ENCODE measurements at regions not wholly inside any gene's neighbourhood (a gene's known extent, or its start where the extent isn't known, plus 50 kb on each side); places are given as distances from the start of the nearest gene placed in this dataset.
A peak's percentile ranks its signal among the peaks of the same experiment; 100 is the strongest.
"Not testable (repeated sequence)": the region's sequence is repeated elsewhere in the genome, so short reads cannot be mapped to it uniquely, and the experiment has no call there.

DNA sequence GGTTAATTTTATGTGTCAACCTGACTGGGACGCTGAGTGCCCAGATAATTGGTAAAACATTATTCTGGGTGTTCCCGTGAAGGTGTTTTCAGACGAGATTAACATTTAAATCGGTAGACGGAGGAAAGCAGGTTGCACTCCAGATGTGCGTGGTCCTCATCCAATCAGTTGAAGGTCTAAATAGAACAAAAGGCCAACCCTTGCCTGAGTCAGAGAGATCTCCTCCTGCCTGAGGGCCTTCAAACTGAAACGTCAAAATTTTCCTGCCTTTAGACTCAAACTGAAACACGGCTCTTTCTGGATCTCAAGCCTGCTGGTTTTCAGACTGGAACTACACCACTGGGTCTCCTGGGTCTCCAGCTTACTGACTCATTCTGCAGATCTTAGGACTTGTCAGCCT lies 70.9 kb downstream of the NPIPA5 start:
- H3K4me1 ChIP-seq (replicated peaks in 1 of 2; ENCODE audit: control insufficient read depth in 2 of 2, insufficient read depth in 2 of 2, low read length in 2 of 2); ATAC-seq; POLR2A ChIA-PET; DNase-seq (ENCODE audit: extremely low read depth in 1 of 4, low spot score in 3 of 4); H3K4me3 ChIP-seq; H3K27me3 ChIP-seq (ENCODE audit: control insufficient read depth in 2 of 2, insufficient read depth in 2 of 2, low read length in 2 of 2); H4K20me1 ChIP-seq (replicated peaks; ENCODE audit: control insufficient read depth, insufficient read depth, low read length); CTCF ChIA-PET (ENCODE audit: low intra/inter-chr PET ratio); H2AFZ ChIP-seq (ENCODE audit: low read depth, low read length); H3K27ac ChIP-seq (ENCODE audit: extremely low read depth, low read depth, low read length); intact Hi-C loops (cut with micrococcal nuclease); H3K4me2 ChIP-seq (ENCODE audit: insufficient read depth, low read length); in situ Hi-C loops (cut with MboI); H3K79me2 ChIP-seq (ENCODE audit: control insufficient read depth, insufficient read depth, low read length); H3K9ac ChIP-seq (ENCODE audit: insufficient read depth in 1 of 2, low read depth in 2 of 2, low read length in 2 of 2); H3K9me1 ChIP-seq (ENCODE audit: control insufficient read depth, insufficient read depth, low read length); FAIRE-seq; H3K9me3 ChIP-seq (replicated peaks; ENCODE audit: control insufficient read depth, insufficient read depth, low read depth, low read length); H3K36me3 ChIP-seq (ENCODE audit: control insufficient read depth, insufficient read depth, low read length); BruUV-seq (replicated peaks): not testable (repeated sequence)
- 3% methylated on average over 6 of the region's 8 CpGs for WGBS (ENCODE audit: insufficient coverage, low coverage, missing lambda C conversion rate)

DNA sequence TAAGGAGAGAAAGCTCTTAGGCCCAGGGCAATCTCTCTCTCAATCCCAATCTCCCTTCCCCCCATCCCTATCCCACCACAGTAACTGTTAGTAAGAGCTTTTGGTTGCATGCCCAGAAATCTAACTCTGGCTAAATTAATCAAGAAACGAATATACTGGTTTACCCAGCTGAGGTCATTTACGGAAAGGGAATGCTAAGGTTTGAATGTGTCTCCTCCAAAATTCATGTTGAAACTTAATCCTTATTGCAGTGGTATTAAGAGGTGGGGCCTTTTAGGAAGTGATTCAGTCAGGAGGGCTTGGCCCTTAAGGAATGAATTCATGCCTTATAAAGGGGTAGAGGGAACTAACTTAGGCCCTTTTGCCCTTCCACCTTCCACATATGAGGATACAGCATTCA lies 72.2 kb downstream of the NPIPA5 start:
- not testable (repeated sequence) for ATAC-seq

DNA sequence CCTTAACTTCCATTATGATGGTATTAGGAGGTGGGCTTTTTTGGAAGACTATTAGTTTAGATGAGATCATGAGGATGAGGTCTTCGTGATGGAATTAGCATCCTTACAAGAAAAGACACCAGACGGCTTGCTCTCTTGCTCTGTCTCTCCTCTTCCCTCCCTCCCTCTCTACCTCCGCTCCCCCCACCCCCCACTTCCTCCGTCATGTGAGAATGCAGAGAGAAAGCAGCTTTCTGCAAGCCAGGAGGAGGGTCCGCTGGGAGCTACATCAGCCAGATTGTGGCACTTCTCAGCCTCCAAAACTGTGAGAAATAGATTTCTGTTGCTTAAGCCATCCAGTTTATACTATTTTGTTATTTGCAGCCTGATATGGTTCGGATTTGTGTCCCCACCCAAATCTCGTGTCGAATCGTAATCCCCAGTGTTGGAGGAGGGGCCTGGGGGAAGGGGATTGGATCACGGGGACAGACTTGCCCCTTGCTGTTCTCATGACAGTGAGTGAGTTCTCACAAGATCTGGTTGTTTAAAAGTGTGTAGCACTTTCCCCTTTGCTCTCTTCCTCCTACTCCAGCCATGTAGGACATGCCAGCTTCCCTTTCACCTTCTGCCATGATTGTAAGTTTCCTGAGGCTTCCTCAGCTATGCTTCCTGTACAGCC lies 74.3 kb downstream of the NPIPA5 start:
- in situ Hi-C loops (cut with MboI), result loop anchor here (5.0 kb wide), 1 partner anchor 1149 kb away; no protein-coding TSS in a partner anchor

More for the DNA sequence above, 72.2 kb downstream of the NPIPA5 start:
- FAIRE-seq; DNase-seq (ENCODE audit: extremely low read depth in 1 of 4, low spot score in 3 of 4); in situ Hi-C loops (cut with MboI); H3K4me2 ChIP-seq (ENCODE audit: insufficient read depth, low read length); H3K9me3 ChIP-seq (replicated peaks; ENCODE audit: control insufficient read depth, insufficient read depth, low read depth, low read length); BruUV-seq (replicated peaks); intact Hi-C loops (cut with micrococcal nuclease); H3K79me2 ChIP-seq (ENCODE audit: control insufficient read depth, insufficient read depth, low read length); H3K4me3 ChIP-seq; H3K36me3 ChIP-seq (ENCODE audit: control insufficient read depth, insufficient read depth, low read length); H3K4me1 ChIP-seq (replicated peaks in 1 of 2; ENCODE audit: control insufficient read depth in 2 of 2, insufficient read depth in 2 of 2, low read length in 2 of 2); H3K9me1 ChIP-seq (ENCODE audit: control insufficient read depth, insufficient read depth, low read length); CTCF ChIA-PET (ENCODE audit: low intra/inter-chr PET ratio); H4K20me1 ChIP-seq (replicated peaks; ENCODE audit: control insufficient read depth, insufficient read depth, low read length); H3K27me3 ChIP-seq (ENCODE audit: control insufficient read depth in 2 of 2, insufficient read depth in 2 of 2, low read length in 2 of 2); H3K27ac ChIP-seq (ENCODE audit: extremely low read depth, low read depth, low read length); POLR2A ChIA-PET; H3K9ac ChIP-seq (ENCODE audit: insufficient read depth in 1 of 2, low read depth in 2 of 2, low read length in 2 of 2); H2AFZ ChIP-seq (ENCODE audit: low read depth, low read length): not testable (repeated sequence)
- 25% methylated on average over 2 of the region's 2 CpGs for whole genome bisulfite sequencing (ENCODE audit: insufficient coverage, low coverage, missing lambda C conversion rate)

DNA sequence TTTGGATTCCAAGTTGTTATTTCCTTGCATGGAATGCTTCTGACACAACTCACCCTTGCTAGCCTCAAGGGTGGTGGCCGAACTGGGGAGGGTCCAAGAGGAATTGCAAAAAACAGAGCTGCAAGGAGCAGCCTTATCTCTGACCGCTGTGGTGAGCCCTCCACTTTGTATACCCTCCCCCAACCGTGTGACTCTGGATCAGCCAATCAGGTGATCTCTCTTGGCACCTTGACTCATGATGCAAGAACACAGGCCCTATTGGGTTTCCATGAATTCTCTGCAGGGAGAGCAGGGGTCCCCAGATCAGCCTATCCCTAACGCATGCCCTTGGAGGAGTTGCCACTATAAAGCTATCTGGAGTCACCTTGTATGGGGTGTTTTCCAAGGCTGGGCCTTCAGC lies 81.0 kb downstream of the NPIPA5 start:
- H3K4me1 ChIP-seq (replicated peaks in 1 of 2; ENCODE audit: control insufficient read depth in 2 of 2, insufficient read depth in 2 of 2, low read length in 2 of 2); H4K20me1 ChIP-seq (replicated peaks; ENCODE audit: control insufficient read depth, insufficient read depth, low read length); DNase-seq (ENCODE audit: extremely low read depth in 1 of 4, low spot score in 3 of 4); H3K4me2 ChIP-seq (ENCODE audit: insufficient read depth, low read length); H3K36me3 ChIP-seq (ENCODE audit: control insufficient read depth, insufficient read depth, low read length); H3K9me3 ChIP-seq (replicated peaks; ENCODE audit: control insufficient read depth, insufficient read depth, low read depth, low read length); H3K9me1 ChIP-seq (ENCODE audit: control insufficient read depth, insufficient read depth, low read length); POLR2A ChIA-PET; H3K4me3 ChIP-seq; in situ Hi-C loops (cut with MboI); intact Hi-C loops (cut with micrococcal nuclease); H3K27me3 ChIP-seq (ENCODE audit: control insufficient read depth in 2 of 2, insufficient read depth in 2 of 2, low read length in 2 of 2); H2AFZ ChIP-seq (ENCODE audit: low read depth, low read length); CTCF ChIA-PET (ENCODE audit: low intra/inter-chr PET ratio); H3K27ac ChIP-seq (ENCODE audit: extremely low read depth, low read depth, low read length); BruUV-seq (replicated peaks); H3K79me2 ChIP-seq (ENCODE audit: control insufficient read depth, insufficient read depth, low read length); H3K9ac ChIP-seq (ENCODE audit: insufficient read depth in 1 of 2, low read depth in 2 of 2, low read length in 2 of 2); FAIRE-seq: not testable (repeated sequence)
- peak; percentile 92 for ATAC-seq
- 0% methylated on average over 1 of the region's 4 CpGs for WGBS (ENCODE audit: insufficient coverage, low coverage, missing lambda C conversion rate)

More for the DNA sequence above, 74.3 kb downstream of the NPIPA5 start:
- H3K9me1 ChIP-seq (ENCODE audit: control insufficient read depth, insufficient read depth, low read length); H2AFZ ChIP-seq (ENCODE audit: low read depth, low read length); H3K9ac ChIP-seq (ENCODE audit: insufficient read depth in 1 of 2, low read depth in 2 of 2, low read length in 2 of 2); CTCF ChIA-PET (ENCODE audit: low intra/inter-chr PET ratio); intact Hi-C loops (cut with micrococcal nuclease); H3K79me2 ChIP-seq (ENCODE audit: control insufficient read depth, insufficient read depth, low read length); H3K4me3 ChIP-seq; H3K36me3 ChIP-seq (ENCODE audit: control insufficient read depth, insufficient read depth, low read length); H3K27ac ChIP-seq (ENCODE audit: extremely low read depth, low read depth, low read length); POLR2A ChIA-PET; H3K9me3 ChIP-seq (replicated peaks; ENCODE audit: control insufficient read depth, insufficient read depth, low read depth, low read length); H3K4me1 ChIP-seq (replicated peaks in 1 of 2; ENCODE audit: control insufficient read depth in 2 of 2, insufficient read depth in 2 of 2, low read length in 2 of 2); DNase-seq (ENCODE audit: extremely low read depth in 1 of 4, low spot score in 3 of 4); FAIRE-seq; BruUV-seq (replicated peaks); H3K27me3 ChIP-seq (ENCODE audit: control insufficient read depth in 2 of 2, insufficient read depth in 2 of 2, low read length in 2 of 2); H3K4me2 ChIP-seq (ENCODE audit: insufficient read depth, low read length); H4K20me1 ChIP-seq (replicated peaks; ENCODE audit: control insufficient read depth, insufficient read depth, low read length): not testable (repeated sequence)
- WGBS (ENCODE audit: insufficient coverage, low coverage, missing lambda C conversion rate), result 2% methylated on average over 5 of the region's 10 CpGs
- peak; percentile 29; the same call in 1 of the 3 replicates for ATAC-seq
